ENCODE measurements at regions not wholly inside any gene's neighbourhood (a gene's known extent, or its start where the extent isn't known, plus 50 kb on each side); places are given as distances from the start of the nearest gene placed in this dataset.

GRCh38 chr2:8306530-8307351 is 375.1 kb upstream of the ID2 start:
- H3K9ac ChIP-seq (ENCODE audit: low read length) = no peak overlapping the region
- H3K4me3 ChIP-seq (replicated peaks in 1 of 2; ENCODE audit: low read depth in 1 of 2, low read length in 2 of 2) = no peak overlapping the region
- peaks cover 4 to 30% of the 10 kb centered on the region in 2 experiments; a peak in 3 of 4 replicates for H3K4me1 ChIP-seq (ENCODE audit: control insufficient read depth in 1 of 2, insufficient read depth in 2 of 2, low read length in 2 of 2)
- H4K20me1 ChIP-seq (ENCODE audit: insufficient read depth) = no peaks in the 10 kb centered on the region
- TF ChIP-seq ATF3 (IDR thresholded peaks at IDR 0.05) (no peak), EZH2phosphoT487 (IDR thresholded peaks at IDR 0.05; ENCODE audit: borderline replicate concordance) (no peak), REST (IDR thresholded peaks at IDR 0.05; ENCODE audit: low read depth) (no peak), ELF1 (IDR thresholded peaks at IDR 0.05; ENCODE audit: borderline replicate concordance, low read depth) (no peak), FOSL1 (IDR thresholded peaks at IDR 0.05; ENCODE audit: low read depth) (no peak), ZNF274 (IDR thresholded peaks at IDR 0.05; ENCODE audit: low read depth, low read length) (no peak), CEBPB (IDR thresholded peaks at IDR 0.05; ENCODE audit: low read depth) (no peak), ZFX (IDR thresholded peaks at IDR 0.05) (no peak), MAX (IDR thresholded peaks at IDR 0.05) (no peak), SIN3A (IDR thresholded peaks at IDR 0.05; ENCODE audit: low read depth) (no peak), POLR2AphosphoS5 (IDR thresholded peaks at IDR 0.05; ENCODE audit: low read depth, low read length) (no peak)
- no peaks in the 10 kb centered on the region for H3K27me3 ChIP-seq (ENCODE audit: insufficient read depth, low read length)
- H2AFZ ChIP-seq (ENCODE audit: low read depth, low read length, poor library complexity, severe bottlenecking) = no peak overlapping the region
- no peak for DNase-seq (ENCODE audit: low read depth, low spot score)
- no peaks in the 10 kb centered on the region for H3K36me3 ChIP-seq (ENCODE audit: control insufficient read depth in 1 of 2, insufficient read depth in 2 of 2, low read length in 2 of 2)
- POLR2A ChIA-PET = no interaction called here
- CTCF ChIA-PET = no interaction called here
- no peaks in the 10 kb centered on the region for H3K79me2 ChIP-seq (ENCODE audit: insufficient read depth, low read length)
- RAD21 ChIA-PET (ENCODE audit: low non-redundant PET in 1 of 2, low total read pairs in 2 of 2, uncharacterized antibody in 2 of 2, unreplicated experiment in 2 of 2) = no interaction called here
- intact Hi-C loops (cut with micrococcal nuclease) = no loop called here
- H3K4me2 ChIP-seq (ENCODE audit: low read length) = no peak overlapping the region
- H3K9me2 ChIP-seq (ENCODE audit: insufficient read depth) = no peaks in the 10 kb centered on the region
- H3K27ac ChIP-seq (ENCODE audit: low read depth, low read length) = no peak overlapping the region
- BruUV-seq (replicated peaks) = no TSS peak
- H3K9me3 ChIP-seq (ENCODE audit: control insufficient read depth in 1 of 2, insufficient read depth in 1 of 2, low read depth in 1 of 2, low read length in 2 of 2) = no peaks in the 10 kb centered on the region
- no peak for ATAC-seq
